Common myeloid progenitor, CD34-positive (primary cell): ENCODE measurements at regions not wholly inside any gene's neighbourhood (a gene's known extent, or its start where the extent isn't known, plus 50 kb on each side); places are given as distances from the start of the nearest gene placed in this dataset.

ENCODE experiments used
- CTCF ChIA-PET: fragments of 350-600 bp; sonication (Branson Sonifier 250); formaldehyde crosslinking; loops from one replicate; lab custom pipeline; 2021; ENCODE audit warnings: antibody characterized with exemption; lab: Charles Lee
- POLR2A ChIA-PET: fragments of 350-600 bp; sonication (Branson Sonifier 250); formaldehyde crosslinking; loops from one replicate; lab custom pipeline; 2021; ENCODE audit warnings: antibody characterized with exemption; lab: Charles Lee
- DNase-seq, 3 donors: peaks; one replicate each; pipeline versions ENCODE4 v3.0.0 to v3.0.0-alpha.2; 2013
- H3K27ac ChIP-seq, 2 experiments: 1 replicate in 1 of 2; 2 replicates in 1 of 2; pipeline ENCODE4 v1.7.0; 2013; ENCODE audit warnings: inconsistent platforms in 2 of 2, low read length in 2 of 2, mild to moderate bottlenecking in 2 of 2, low read depth in 1 of 2, moderate library complexity in 1 of 2; ENCODE audit not compliant: severe bottlenecking in 2 of 2, insufficient read depth in 1 of 2, poor library complexity in 1 of 2
- H3K27me3 ChIP-seq, 5 experiments: replicated peaks in 2 of 5; 1 replicate in 3 of 5; 2 replicates in 2 of 5; pipeline versions ENCODE4 v1.6.1 to v1.7.0; 2013; ENCODE audit warnings: low read length in 4 of 5, mild to moderate bottlenecking in 2 of 5, moderate library complexity in 2 of 5, inconsistent platforms in 1 of 5; ENCODE audit not compliant: insufficient read depth in 5 of 5, control insufficient read depth in 4 of 5
- H3K36me3 ChIP-seq, 4 experiments: 1 replicate in 2 of 4; 2 replicates in 2 of 4; pipeline versions ENCODE4 v1.6.1 to v1.7.0; 2013; ENCODE audit warnings: low read length in 3 of 4, control low read depth in 1 of 4, mild to moderate bottlenecking in 1 of 4; ENCODE audit not compliant: control insufficient read depth in 4 of 4, insufficient read depth in 4 of 4
- H3K4me1 ChIP-seq, 4 experiments: 1 replicate in 3 of 4; 2 replicates in 1 of 4; pipeline versions ENCODE4 v1.6.1 to v1.7.1; 2013; ENCODE audit warnings: low read length in 3 of 4, mild to moderate bottlenecking in 3 of 4, control low read depth in 1 of 4, inconsistent platforms in 1 of 4, moderate library complexity in 1 of 4; ENCODE audit not compliant: control insufficient read depth in 4 of 4, insufficient read depth in 4 of 4; ENCODE audit errors: control extremely low read depth in 1 of 4
- H3K4me3 ChIP-seq, 7 experiments: 1 replicate in 4 of 7; 2 replicates in 3 of 7; pipeline versions ENCODE4 v1.5.1 to v1.7.0; 2013; ENCODE audit warnings: mild to moderate bottlenecking in 7 of 7, low read length in 6 of 7, moderate library complexity in 6 of 7, inconsistent platforms in 2 of 7, low read depth in 2 of 7, control low read depth in 1 of 7; ENCODE audit not compliant: insufficient read depth in 4 of 7, control insufficient read depth in 1 of 7; ENCODE audit errors: extremely low read depth in 1 of 7
- H3K9me3 ChIP-seq, 5 experiments: 1 replicate in 4 of 5; 2 replicates in 1 of 5; pipeline versions ENCODE4 v1.6.1 to v1.7.1; 2013; ENCODE audit warnings: low read length in 4 of 5, mild to moderate bottlenecking in 2 of 5, inconsistent platforms in 1 of 5, low read depth in 1 of 5, moderate library complexity in 1 of 5; ENCODE audit not compliant: control insufficient read depth in 4 of 5, insufficient read depth in 2 of 5; ENCODE audit errors: control extremely low read depth in 1 of 5
- WGBS: methylation state at CpG from one replicate; pipeline ENCODE4 v1.1.5; 2013; ENCODE audit not compliant: insufficient coverage; 5-methylcytosine and 5-hydroxymethylcytosine counted together

DNA sequence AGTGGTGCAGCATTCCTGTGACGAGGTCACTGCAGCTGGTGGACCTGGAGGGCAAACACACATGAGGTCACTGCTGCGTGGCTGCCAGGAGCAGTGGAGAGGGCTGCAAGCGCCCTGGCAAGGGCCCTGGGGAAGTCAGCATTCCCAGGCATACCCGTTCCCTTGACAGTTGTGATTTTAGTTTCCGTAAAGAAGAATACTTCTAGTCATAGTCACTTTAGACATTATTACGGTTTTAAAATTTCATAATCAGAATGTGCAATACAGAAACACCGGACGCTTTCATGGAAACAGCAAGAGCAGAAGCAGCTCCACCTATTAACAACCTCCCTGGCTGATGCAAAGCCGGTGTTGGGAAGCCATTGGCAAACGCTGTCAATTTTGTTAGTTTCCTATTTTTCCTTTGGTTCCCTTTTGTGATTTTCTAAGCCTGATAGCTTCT lies 129.8 kb downstream of the GADD45G start:
- Histone ChIP-seq H3K9me3 (no peaks in the 10 kb centered on the region), H3K36me3 (no peaks in the 10 kb centered on the region), H3K4me1 (peaks cover 3 to 21% (median 15%) of the 10 kb centered on the region in 4 experiments), H3K4me3 (no peak overlapping the region), H3K27ac (no peak overlapping the region), H3K27me3 (no peaks in the 10 kb centered on the region)
- DNase-seq: no peak
- POLR2A ChIA-PET: no interaction called here
- CTCF ChIA-PET: interaction anchor here (1.4 kb wide), 1 partner anchor 9 kb away, joined by 5 read pairs; no protein-coding TSS in a partner anchor
- WGBS: 96% methylated on average over 9 of the region's 10 CpGs

DNA sequence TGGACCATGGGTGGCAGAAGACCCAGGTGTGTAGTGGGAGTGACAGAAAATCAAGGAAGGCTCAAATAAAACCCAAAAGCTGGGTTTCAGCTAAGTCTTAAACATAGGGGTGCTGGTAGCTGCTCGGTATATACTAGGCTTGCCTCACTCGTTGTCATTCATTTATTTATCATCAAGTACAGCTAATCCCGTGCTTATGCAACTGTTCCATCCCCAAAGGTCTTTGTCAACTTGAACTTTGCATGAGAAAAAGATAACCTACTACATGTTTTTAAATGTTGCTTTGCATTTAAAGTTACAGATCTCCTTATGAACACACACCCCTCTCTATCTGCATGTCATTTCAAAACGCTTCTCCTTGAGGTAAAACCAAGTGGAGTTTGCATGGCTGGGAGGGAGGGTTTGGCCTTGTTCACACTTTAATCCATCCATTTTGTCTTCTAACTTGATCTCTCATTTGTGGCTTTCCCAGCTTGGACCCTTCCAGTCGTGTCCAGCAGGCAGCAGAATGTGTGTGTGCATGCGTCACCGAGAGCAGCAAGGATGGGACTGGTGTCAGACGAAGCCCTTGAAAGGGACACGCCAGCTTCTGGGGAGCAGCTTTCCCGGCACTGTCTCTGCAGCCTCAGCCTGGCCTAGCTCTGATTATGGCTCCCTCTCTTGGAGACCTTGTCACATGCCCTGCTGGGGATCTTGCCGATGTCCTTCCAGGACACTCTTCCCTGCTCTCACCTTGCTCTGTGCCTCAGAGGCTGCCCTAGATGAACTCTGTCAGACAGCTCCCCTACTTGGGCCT lies 133.5 kb downstream of the GADD45G start:
- CTCF ChIA-PET: interaction anchor here (1.7 kb wide), 1 partner anchor 10 kb away, joined by 4 read pairs; no protein-coding TSS in a partner anchor
- POLR2A ChIA-PET: no interaction called here
- Histone ChIP-seq H3K9me3 (no peaks in the 10 kb centered on the region), H3K36me3 (no peaks in the 10 kb centered on the region), H3K27ac (no peak overlapping the region), H3K27me3 (no peaks in the 10 kb centered on the region), H3K4me1 (peaks cover 2 to 16% (median 11%) of the 10 kb centered on the region in 4 experiments), H3K4me3 (no peak overlapping the region)
- DNase-seq: no peak
- WGBS: 94% methylated on average over 7 of the region's 11 CpGs

DNA sequence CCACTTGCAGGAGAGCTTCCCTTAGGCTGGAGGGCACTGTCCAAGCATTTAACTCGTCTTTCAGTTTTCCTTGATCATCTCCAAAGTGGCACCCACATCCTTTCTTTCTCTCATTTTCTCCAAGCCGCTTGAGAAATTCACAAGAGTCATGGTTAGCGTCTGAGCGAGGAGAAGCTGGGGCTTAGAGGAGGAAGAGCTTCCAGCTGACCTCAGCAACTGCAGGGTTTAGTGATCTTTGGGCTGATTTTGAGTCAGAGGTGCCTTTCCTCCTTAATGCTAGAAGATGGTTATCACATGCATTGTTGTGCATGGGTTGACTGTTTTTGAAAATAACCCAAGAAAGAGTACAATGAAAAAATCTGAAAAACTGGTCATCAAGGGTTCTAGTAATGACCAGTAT lies 134.7 kb downstream of the GADD45G start:
- Histone ChIP-seq H3K4me3 (no peak overlapping the region), H3K4me1 (peaks cover 2 to 28% (median 19%) of the 10 kb centered on the region in 4 experiments), H3K27me3 (no peaks in the 10 kb centered on the region), H3K9me3 (no peaks in the 10 kb centered on the region), H3K36me3 (no peaks in the 10 kb centered on the region), H3K27ac (no peak overlapping the region)
- DNase-seq: no peak
- 87% methylated on average over 3 of the region's 4 CpGs for WGBS
- ChIA-PET POLR2A (no interaction called here), CTCF (interaction anchor here (1.7 kb wide), 1 partner anchor 12 kb away, joined by 4 read pairs; no protein-coding TSS in a partner anchor)

DNA sequence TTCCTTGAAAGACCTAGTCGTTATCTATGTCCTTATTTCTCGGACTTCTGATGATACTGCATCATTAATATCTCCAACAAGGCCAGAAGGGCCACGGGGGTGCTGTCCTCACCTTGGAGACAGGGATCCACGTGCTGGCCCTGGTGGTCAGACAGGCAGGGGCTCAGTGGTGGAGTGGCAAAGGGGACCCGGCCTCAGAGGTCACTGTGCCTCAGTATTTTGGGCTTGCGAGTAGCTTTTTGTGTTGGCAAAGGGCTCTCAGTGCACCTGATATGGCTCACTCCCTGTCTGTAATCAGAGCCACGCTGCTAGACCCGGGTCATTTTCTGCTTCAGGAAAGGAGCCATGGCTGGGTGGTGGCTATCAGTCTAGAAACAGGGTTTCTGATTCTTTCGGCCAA lies 135.1 kb downstream of the GADD45G start:
- Histone ChIP-seq H3K4me1 (peaks cover 2 to 28% (median 19%) of the 10 kb centered on the region in 4 experiments), H3K27me3 (no peaks in the 10 kb centered on the region), H3K36me3 (no peaks in the 10 kb centered on the region), H3K9me3 (peaks cover 0 to 3% (median 0%) of the 10 kb centered on the region in 5 experiments), H3K4me3 (no peak overlapping the region), H3K27ac (no peak overlapping the region)
- CTCF ChIA-PET: interaction anchor here (0.8 kb wide), 1 partner anchor 137 kb away, joined by 3 read pairs; no protein-coding TSS in a partner anchor
- 94% methylated on average over 8 of the region's 9 CpGs for WGBS
- DNase-seq: no peak
- POLR2A ChIA-PET: no interaction called here

DNA sequence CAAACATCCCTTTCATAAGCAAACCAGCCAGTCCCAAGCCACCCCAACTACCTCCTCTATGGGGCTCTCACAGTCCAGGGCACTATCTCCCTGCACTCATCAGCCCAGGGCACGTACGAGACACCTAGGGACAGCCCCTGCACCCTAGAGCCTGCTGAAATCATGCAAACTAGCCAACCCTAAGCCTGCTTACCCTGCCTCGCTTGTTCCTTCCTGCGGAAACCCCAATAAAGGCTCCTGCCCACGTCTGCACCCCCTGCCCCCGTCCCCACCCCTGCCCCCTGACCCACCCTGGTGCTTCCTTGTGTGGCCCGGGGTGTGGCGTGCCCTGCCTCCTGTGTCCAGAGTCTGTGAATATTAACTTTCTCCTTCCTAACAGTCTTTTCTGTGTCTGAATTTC lies 135.9 kb downstream of the GADD45G start:
- CTCF ChIA-PET: interaction anchor here (0.8 kb wide), 1 partner anchor 138 kb away, joined by 3 read pairs; no protein-coding TSS in a partner anchor
- Histone ChIP-seq H3K9me3 (peaks cover 0 to 4% (median 0%) of the 10 kb centered on the region in 5 experiments), H3K27ac (no peak overlapping the region), H3K4me1 (peaks cover 2 to 28% (median 19%) of the 10 kb centered on the region in 4 experiments), H3K36me3 (no peaks in the 10 kb centered on the region), H3K27me3 (no peaks in the 10 kb centered on the region), H3K4me3 (peak overlapping the region in 1 of 7 experiments; percentile 23)
- DNase-seq: no peak
- 50% methylated on average over 2 of the region's 8 CpGs for WGBS
- POLR2A ChIA-PET: no interaction called here

DNA sequence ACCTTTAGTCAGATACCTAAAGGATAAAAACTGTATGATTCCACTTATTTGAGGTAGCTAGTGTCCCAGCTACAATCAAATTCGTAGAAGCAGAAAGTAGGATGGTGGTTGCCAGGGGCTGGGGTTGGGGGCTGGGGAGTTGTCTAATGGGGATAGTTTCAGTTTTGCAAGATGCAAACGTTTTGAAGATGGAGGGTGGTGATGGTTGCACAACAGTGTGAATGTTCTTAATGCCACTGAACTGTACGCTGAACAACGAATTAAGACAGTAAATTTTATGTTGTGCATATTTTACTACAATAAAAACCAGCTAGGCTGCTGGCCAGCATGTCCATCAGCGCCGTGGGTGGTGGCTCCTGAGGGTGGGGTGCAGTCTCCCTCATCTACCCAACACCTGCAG lies 137.8 kb downstream of the GADD45G start:
- WGBS: 95% methylated on average over 3 of the region's 6 CpGs
- no peak for DNase-seq
- ChIA-PET CTCF (interaction anchor here (0.9 to 1.5 kb wide), 2 partner anchors 9 to 118 kb away, joined by 3 read pairs; no protein-coding TSS in a partner anchor), POLR2A (no interaction called here)
- no peak overlapping the region for H3K4me3 ChIP-seq
- peaks cover 0 to 4% (median 0%) of the 10 kb centered on the region in 5 experiments for H3K9me3 ChIP-seq
- H3K27me3 ChIP-seq: no peaks in the 10 kb centered on the region
- H3K27ac ChIP-seq: no peak overlapping the region
- H3K4me1 ChIP-seq: peaks cover 2 to 28% (median 19%) of the 10 kb centered on the region in 4 experiments
- H3K36me3 ChIP-seq: no peaks in the 10 kb centered on the region

DNA sequence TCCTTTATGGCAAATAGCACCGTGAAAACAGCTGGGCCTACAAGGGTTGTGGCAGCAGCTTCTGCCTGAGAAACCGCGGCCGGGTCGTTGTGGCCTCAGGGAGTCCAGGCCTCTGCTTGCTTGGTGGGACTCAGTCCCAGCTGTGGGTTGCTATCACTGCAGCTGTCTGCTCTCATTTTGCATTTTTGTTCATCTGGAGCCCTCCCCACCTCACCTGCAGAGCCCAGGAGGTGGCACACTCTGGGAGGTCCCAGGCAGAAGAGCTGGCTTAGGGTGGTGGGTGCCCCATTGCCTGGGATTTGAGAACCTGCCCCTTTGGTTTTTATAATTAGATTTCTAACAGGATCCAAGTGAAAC lies 138.4 kb downstream of the GADD45G start:
- DNase-seq: peak in 2 of 3 donors; percentile 25 to 42
- POLR2A ChIA-PET: no interaction called here
- Histone ChIP-seq H3K27ac (no peak overlapping the region), H3K9me3 (peaks cover 0 to 4% (median 0%) of the 10 kb centered on the region in 5 experiments), H3K4me3 (no peak overlapping the region), H3K27me3 (no peaks in the 10 kb centered on the region), H3K4me1 (peaks cover 2 to 28% (median 19%) of the 10 kb centered on the region in 4 experiments), H3K36me3 (no peaks in the 10 kb centered on the region)
- CTCF ChIA-PET: interaction anchor here (0.9 to 1.5 kb wide), 3 partner anchors 9 to 119 kb away, joined by 3 read pairs; no protein-coding TSS in a partner anchor
- WGBS: 76% methylated on average over 5 of the region's 5 CpGs
